Testis (tissue), 2 donors: ENCODE measurements at regions not wholly inside any gene's neighbourhood (a gene's known extent, or its start where the extent isn't known, plus 50 kb on each side); places are given as distances from the start of the nearest gene placed in this dataset.

Source experiments
- POLR2A ChIP-seq: fragments of 450-650 bp; IDR thresholded peaks from one replicate; pipeline ENCODE4 v1.6.1; 2017; ENCODE audit warnings: antibody characterized with exemption, mild to moderate bottlenecking, moderate library complexity
- TF ChIP-seq, protein P1 (sequence below), 3 experiments: fragments of 450-650 bp in 2 of 3; fragments of 200-600 bp in 1 of 3; sonication (generic) in 1 of 3; IDR thresholded peaks; one replicate each; pipeline ENCODE4 v1.5.1; 2016 to 2019; ENCODE audit warnings: antibody characterized with exemption in 3 of 3, mild to moderate bottlenecking in 2 of 3, moderate library complexity in 1 of 3

DNA sequence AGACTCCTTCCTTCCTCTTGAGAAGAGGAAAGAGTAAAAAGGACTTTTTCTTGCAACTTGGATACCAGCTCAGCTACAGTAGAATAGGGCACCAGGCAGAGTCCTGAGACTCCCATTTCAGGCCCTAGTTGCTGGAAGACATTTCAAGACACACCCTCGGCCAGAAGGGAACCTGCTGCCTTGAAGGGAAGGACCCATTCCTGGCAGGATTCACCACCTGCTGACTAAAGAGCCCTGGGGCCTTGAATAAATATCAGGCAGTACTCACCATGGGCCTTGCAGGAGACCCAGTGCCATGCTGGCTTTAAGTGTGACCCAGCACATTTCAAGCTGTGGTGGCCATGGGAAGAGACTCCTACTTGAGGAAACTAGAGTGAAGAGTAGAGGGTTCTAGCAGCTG is 317.6 kb downstream of the DKK2 start:
- TF ChIP-seq, protein P1, sequence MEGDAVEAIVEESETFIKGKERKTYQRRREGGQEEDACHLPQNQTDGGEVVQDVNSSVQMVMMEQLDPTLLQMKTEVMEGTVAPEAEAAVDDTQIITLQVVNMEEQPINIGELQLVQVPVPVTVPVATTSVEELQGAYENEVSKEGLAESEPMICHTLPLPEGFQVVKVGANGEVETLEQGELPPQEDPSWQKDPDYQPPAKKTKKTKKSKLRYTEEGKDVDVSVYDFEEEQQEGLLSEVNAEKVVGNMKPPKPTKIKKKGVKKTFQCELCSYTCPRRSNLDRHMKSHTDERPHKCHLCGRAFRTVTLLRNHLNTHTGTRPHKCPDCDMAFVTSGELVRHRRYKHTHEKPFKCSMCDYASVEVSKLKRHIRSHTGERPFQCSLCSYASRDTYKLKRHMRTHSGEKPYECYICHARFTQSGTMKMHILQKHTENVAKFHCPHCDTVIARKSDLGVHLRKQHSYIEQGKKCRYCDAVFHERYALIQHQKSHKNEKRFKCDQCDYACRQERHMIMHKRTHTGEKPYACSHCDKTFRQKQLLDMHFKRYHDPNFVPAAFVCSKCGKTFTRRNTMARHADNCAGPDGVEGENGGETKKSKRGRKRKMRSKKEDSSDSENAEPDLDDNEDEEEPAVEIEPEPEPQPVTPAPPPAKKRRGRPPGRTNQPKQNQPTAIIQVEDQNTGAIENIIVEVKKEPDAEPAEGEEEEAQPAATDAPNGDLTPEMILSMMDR (IDR thresholded peaks at IDR 0.05): no peak
- no peak for TF ChIP-seq POLR2A
